Type B pancreatic cell (in vitro differentiated cells): ENCODE measurements at regions not wholly inside any gene's neighbourhood (a gene's known extent, or its start where the extent isn't known, plus 50 kb on each side); places are given as distances from the start of the nearest gene placed in this dataset.

Experiments used
- DNase-seq: peaks from one replicate; pipeline ENCODE4 v3.0.0; 2021; ENCODE audit warnings: mixed read lengths; ENCODE audit not compliant: unreplicated experiment; ENCODE audit errors: extremely low spot score
- H3K27ac Mint-ChIP-seq: 2 replicates; pipeline ENCODE4 v1.8.0; 2021; ENCODE audit warnings: mild to moderate bottlenecking, mixed read lengths
- H3K27me3 Mint-ChIP-seq: 2 replicates; pipeline ENCODE4 v1.8.0; 2021; ENCODE audit warnings: mixed read lengths
- H3K36me3 Mint-ChIP-seq: 2 replicates; pipeline ENCODE4 v1.8.0; 2021; ENCODE audit warnings: mixed read lengths
- H3K4me1 Mint-ChIP-seq: one replicate; pipeline ENCODE4 v1.8.0; 2021; ENCODE audit warnings: mixed read lengths; ENCODE audit not compliant: unreplicated experiment
- H3K4me3 Mint-ChIP-seq: 2 replicates; pipeline ENCODE4 v1.8.0; 2021; ENCODE audit warnings: mild to moderate bottlenecking, mixed read lengths
- H3K9me3 Mint-ChIP-seq: 2 replicates; pipeline ENCODE4 v1.8.0; 2021; ENCODE audit warnings: mixed read lengths
- TF ChIP-seq, protein P1 (sequence below): fragments of 200-600 bp; sonication (generic); conservative IDR thresholded peaks from 2 replicates; pipeline ENCODE4 v1.5.0; 2021; ENCODE audit warnings: antibody characterized with exemption, mild to moderate bottlenecking

DNA sequence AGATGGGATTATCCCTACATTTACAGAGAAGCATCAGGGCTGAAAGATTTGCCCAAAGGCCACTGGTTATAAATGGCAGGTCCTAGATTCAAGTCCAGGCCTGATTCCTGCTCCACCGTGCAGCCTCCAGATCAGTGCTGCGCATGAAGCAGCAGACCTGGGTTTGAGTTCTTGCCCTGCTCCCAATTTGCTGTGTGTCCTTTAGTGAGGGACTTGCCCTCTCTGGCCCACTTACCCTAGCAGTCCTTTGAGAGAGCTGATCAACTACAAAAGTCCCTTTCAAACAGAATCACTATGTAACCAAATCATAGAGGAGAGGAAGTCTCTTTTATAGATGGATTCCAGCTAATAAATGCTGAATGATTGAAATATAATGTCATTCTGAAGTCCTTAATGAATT is 200.4 kb downstream of the RAB11FIP4 start:
- Mint-ChIP-seq H3K4me3 (no peak overlapping the region), H3K27me3 (no peaks in the 10 kb centered on the region), H3K27ac (no peak overlapping the region), H3K4me1 (peaks cover 11% of the 10 kb centered on the region), H3K36me3 (no peaks in the 10 kb centered on the region), H3K9me3 (no peaks in the 10 kb centered on the region)
- no peak for DNase-seq
- TF ChIP-seq, protein P1, sequence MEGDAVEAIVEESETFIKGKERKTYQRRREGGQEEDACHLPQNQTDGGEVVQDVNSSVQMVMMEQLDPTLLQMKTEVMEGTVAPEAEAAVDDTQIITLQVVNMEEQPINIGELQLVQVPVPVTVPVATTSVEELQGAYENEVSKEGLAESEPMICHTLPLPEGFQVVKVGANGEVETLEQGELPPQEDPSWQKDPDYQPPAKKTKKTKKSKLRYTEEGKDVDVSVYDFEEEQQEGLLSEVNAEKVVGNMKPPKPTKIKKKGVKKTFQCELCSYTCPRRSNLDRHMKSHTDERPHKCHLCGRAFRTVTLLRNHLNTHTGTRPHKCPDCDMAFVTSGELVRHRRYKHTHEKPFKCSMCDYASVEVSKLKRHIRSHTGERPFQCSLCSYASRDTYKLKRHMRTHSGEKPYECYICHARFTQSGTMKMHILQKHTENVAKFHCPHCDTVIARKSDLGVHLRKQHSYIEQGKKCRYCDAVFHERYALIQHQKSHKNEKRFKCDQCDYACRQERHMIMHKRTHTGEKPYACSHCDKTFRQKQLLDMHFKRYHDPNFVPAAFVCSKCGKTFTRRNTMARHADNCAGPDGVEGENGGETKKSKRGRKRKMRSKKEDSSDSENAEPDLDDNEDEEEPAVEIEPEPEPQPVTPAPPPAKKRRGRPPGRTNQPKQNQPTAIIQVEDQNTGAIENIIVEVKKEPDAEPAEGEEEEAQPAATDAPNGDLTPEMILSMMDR, result no peak

DNA sequence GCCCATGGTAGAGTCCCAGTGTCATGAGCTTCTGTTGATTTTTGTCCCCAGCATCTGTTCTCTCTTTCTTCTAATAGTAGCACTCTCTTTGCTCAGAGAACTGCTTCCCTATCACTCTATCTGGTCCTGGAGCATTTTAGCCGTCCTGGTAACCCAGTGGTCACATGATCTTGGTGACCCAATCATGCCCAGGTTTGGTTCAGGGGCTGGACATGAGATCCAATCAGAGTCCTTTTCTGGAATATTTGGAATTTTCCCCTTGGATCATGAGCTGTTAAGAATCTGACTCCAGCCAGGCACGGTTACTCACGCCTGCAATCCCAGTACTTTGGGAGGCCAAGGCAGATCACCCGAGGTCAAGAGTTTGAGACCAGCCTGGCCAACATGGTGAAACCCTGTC is 197.0 kb downstream of the RAB11FIP4 start:
- TF ChIP-seq, protein P1, result no peak
- Mint-ChIP-seq H3K36me3 (no peaks in the 10 kb centered on the region), H3K4me1 (no peaks in the 10 kb centered on the region), H3K9me3 (no peaks in the 10 kb centered on the region), H3K27ac (no peak overlapping the region), H3K4me3 (no peak overlapping the region), H3K27me3 (no peaks in the 10 kb centered on the region)
- DNase-seq, result no peak

DNA sequence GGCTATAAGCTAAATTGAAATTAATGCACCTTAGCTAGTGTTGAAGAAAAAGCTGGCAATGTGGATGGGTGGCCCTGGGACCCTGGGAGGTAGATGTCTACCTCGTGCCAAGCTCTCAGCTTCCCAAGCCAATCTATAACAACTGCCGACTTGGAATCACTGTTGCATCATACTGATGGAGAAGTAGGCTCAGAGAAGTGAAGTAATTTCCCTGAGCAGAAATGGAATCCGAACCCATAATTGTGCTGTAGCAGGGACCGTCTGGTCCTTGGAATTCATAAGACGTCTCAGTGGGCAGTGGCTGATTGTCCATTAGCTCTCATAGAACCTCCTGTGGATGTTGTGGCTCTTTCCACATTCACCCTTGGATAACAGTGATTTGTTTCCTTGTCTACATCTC is 196.6 kb downstream of the RAB11FIP4 start:
- TF ChIP-seq, protein P1, result no peak
- H3K4me1 Mint-ChIP-seq, result no peaks in the 10 kb centered on the region
- no peaks in the 10 kb centered on the region for H3K9me3 Mint-ChIP-seq
- H3K27ac Mint-ChIP-seq, result no peak overlapping the region
- no peak overlapping the region for H3K4me3 Mint-ChIP-seq
- H3K27me3 Mint-ChIP-seq, result no peaks in the 10 kb centered on the region
- DNase-seq, result no peak
- H3K36me3 Mint-ChIP-seq, result no peaks in the 10 kb centered on the region
